ENCODE measurements at regions not wholly inside any gene's neighbourhood (a gene's known extent, or its start where the extent isn't known, plus 50 kb on each side); places are given as distances from the start of the nearest gene placed in this dataset.

DNA sequence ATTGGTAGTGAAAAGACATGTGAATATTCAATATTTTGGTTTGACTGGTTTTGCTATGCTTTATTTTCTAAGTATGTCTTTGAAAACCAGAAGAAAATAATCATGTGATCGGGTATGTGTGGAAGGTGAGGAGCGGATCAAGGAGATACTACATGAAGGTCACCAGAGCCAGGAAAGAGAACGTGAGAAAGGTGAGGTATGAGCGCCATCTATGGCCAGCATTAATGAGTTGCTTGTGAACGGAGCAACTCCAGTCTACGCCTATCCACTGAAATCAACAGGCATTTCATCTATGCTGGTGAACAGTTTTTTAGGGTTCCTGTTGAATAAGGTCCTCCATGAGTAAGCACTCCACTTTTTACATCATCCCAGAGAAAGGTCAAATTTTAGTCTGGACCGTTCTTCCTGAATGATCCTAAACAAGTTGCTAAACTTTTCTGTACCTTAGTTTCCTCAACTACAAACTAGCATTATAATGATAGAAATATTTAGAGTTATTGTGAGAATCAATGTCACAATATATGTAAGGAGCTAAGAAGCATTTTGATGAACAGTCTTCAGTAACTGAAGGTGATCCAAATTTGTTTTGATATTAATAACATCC, 1435.2 kb upstream of the CADM2 start:
- CTCF ChIA-PET = no interaction called here
- no peaks in the 10 kb centered on the region for H3K27me3 Mint-ChIP-seq
- POLR2A ChIA-PET = no interaction called here
- no peaks in the 10 kb centered on the region for H3K4me1 Mint-ChIP-seq (ENCODE audit: low read depth)
- peaks cover 5% of the 10 kb centered on the region for H3K9me3 Mint-ChIP-seq
- H3K27ac Mint-ChIP-seq = no peak overlapping the region
- intact Hi-C loops (cut with micrococcal nuclease) = no loop called here
- no peaks in the 10 kb centered on the region for H3K36me3 Mint-ChIP-seq
- DNase-seq = no peak
- H3K4me3 Mint-ChIP-seq = no peak overlapping the region

DNA sequence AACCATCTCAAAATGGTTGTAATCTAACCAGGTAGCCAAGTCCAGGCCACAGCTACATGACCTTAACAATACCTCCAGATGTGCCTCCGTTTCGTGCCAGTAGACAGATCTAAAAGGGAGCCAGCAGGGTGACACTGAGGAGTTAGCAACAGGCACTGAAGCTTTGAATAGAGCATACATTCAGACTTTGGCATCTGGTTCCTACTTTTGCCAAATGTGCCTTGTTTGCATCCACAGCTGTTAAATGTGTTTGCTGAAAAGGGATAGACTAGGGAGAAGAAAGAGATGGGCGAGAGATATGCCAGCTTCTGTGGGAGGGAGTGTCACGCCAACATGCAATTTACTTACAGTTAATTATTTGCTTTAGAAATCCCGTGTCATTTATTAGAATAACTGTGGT, 1433.9 kb upstream of the CADM2 start:
- H3K36me3 Mint-ChIP-seq = no peaks in the 10 kb centered on the region

DNA sequence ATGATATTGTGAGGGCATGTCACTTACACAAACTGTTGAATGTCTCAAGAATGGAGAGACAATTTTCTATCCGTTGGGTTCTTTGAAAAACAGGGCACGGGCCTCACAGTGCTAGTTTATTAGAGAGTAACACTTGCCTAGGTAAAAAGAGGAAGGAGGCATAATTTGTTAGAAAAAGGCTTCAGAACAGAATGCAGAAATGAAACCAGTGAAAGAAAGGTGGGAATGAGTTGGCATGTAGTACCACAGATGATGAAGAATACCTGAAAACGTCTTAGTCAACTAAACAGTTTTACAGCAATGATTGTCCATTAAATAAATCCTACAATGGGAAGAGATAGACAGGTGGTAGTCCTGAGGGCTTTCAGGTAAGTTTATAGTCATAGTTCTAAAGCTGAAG, 1399.7 kb upstream of the CADM2 start:
- intact Hi-C loops (cut with micrococcal nuclease) = no loop called here
- H3K4me1 Mint-ChIP-seq (ENCODE audit: low read depth) = no peaks in the 10 kb centered on the region
- peaks cover 15% of the 10 kb centered on the region for H3K9me3 Mint-ChIP-seq
- no peak for DNase-seq
- H3K27ac Mint-ChIP-seq = no peak overlapping the region
- H3K27me3 Mint-ChIP-seq = no peaks in the 10 kb centered on the region
- CTCF ChIA-PET = no interaction called here
- POLR2A ChIA-PET = no interaction called here
- H3K36me3 Mint-ChIP-seq = peaks cover 2% of the 10 kb centered on the region
- H3K4me3 Mint-ChIP-seq = no peak overlapping the region

More for the DNA sequence above, 1433.9 kb upstream of the CADM2 start:
- H3K4me3 Mint-ChIP-seq = no peak overlapping the region
- intact Hi-C loops (cut with micrococcal nuclease) = no loop called here
- no peak overlapping the region for H3K27ac Mint-ChIP-seq
- peaks cover 5% of the 10 kb centered on the region for H3K9me3 Mint-ChIP-seq
- CTCF ChIA-PET = no interaction called here
- POLR2A ChIA-PET = no interaction called here
- H3K27me3 Mint-ChIP-seq = no peaks in the 10 kb centered on the region
- no peaks in the 10 kb centered on the region for H3K4me1 Mint-ChIP-seq (ENCODE audit: low read depth)
- no peak for DNase-seq

DNA sequence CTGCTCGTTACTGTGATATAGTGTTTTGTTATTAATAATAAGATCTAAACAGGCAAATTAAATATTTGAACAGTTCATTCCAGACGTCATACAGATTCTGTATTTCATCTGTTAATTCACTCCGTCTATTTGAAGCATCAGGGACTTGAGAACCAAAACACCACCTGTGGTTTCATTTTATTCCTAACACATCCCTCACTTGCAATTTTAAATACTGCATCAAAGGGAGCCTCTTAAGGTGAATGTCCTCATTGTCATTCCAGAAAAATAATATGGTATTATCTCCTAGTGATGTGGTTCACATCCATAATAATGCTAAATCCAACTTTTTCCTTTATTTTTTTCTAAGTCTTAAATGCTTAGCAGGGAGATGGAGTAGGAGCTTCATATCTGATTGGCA, 1390.9 kb upstream of the CADM2 start:
- POLR2A ChIA-PET = no interaction called here
- Mint-ChIP-seq H3K27me3 (no peaks in the 10 kb centered on the region), H3K4me3 (no peak overlapping the region), H3K36me3 (no peaks in the 10 kb centered on the region), H3K4me1 (ENCODE audit: low read depth) (no peaks in the 10 kb centered on the region), H3K9me3 (peaks cover 2% of the 10 kb centered on the region), H3K27ac (no peak overlapping the region)
- DNase-seq = no peak
- intact Hi-C loops (cut with micrococcal nuclease) = no loop called here
- CTCF ChIA-PET = no interaction called here

DNA sequence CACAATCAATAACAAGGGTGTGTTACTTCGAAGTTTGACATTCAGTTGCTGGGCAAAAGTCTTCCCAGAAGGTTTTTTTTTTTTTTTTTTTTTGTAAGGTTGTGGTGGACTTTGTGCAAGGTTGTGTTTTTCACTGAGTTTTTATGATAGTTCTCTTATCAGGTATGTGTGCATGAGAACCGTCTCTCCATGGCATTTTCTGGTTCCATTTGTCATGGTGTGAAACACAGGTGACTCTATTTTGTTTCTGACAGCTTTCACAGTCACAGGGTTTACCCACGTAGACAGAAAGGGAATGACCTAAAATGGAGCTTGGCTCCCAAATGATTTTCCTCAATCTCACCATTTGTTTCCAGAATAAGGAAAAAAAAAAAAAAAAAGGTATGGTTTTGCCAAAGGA, 1377.2 kb upstream of the CADM2 start:
- CTCF ChIA-PET = no interaction called here
- DNase-seq = no peak
- intact Hi-C loops (cut with micrococcal nuclease) = no loop called here
- POLR2A ChIA-PET = no interaction called here
- Mint-ChIP-seq H3K4me1 (ENCODE audit: low read depth) (no peaks in the 10 kb centered on the region), H3K36me3 (no peaks in the 10 kb centered on the region), H3K27ac (no peak overlapping the region), H3K27me3 (no peaks in the 10 kb centered on the region), H3K9me3 (peaks cover 6% of the 10 kb centered on the region), H3K4me3 (no peak overlapping the region)

DNA sequence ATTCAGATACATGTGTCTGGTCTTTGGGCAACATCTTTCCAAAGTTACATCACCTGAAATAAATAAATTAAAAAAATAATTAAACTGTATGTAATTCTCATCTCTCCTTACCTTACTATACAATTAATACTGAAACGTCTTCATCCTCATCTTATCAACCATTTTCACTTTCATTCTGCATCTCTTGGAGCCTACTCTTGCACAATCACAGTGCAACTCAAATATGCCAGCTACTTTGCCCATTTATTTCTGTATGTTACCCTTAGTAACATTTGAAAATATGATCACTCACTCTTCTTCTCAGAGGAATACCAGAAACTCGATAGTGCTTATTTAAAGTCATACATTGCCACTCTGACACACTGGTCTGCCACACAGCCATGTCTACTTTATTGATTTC, 1357.1 kb upstream of the CADM2 start:
- ChIA-PET POLR2A (no interaction called here), CTCF (no interaction called here)
- no peak for DNase-seq
- intact Hi-C loops (cut with micrococcal nuclease) = no loop called here
- peaks cover 14% of the 10 kb centered on the region for H3K9me3 Mint-ChIP-seq
- H3K36me3 Mint-ChIP-seq = no peaks in the 10 kb centered on the region
- H3K27ac Mint-ChIP-seq = no peak overlapping the region
- H3K4me3 Mint-ChIP-seq = no peak overlapping the region
- no peaks in the 10 kb centered on the region for H3K4me1 Mint-ChIP-seq (ENCODE audit: low read depth)
- no peaks in the 10 kb centered on the region for H3K27me3 Mint-ChIP-seq

DNA sequence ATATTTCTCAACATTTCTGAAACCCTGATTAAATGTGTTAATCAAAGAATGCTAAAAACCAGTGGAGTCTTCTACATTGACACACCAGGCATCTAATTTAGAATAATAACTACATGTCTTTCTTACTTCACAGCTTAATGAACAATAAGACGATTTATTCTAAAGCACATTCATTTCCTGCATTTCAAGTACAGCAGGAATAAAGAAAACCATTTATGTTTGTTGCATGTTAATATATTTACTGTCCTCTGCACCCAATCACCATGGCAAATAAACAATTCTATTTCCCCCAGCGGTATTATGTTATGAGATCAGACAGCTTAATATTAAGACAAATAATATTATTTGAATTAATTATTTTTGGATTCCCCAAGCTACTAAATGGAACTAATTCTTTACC, 1336.3 kb upstream of the CADM2 start:
- POLR2A ChIA-PET = no interaction called here
- Mint-ChIP-seq H3K36me3 (no peaks in the 10 kb centered on the region), H3K9me3 (peaks cover 9% of the 10 kb centered on the region), H3K4me1 (ENCODE audit: low read depth) (no peaks in the 10 kb centered on the region), H3K27me3 (no peaks in the 10 kb centered on the region), H3K4me3 (no peak overlapping the region), H3K27ac (no peak overlapping the region)
- DNase-seq = no peak
- intact Hi-C loops (cut with micrococcal nuclease) = no loop called here
- CTCF ChIA-PET = no interaction called here

DNA sequence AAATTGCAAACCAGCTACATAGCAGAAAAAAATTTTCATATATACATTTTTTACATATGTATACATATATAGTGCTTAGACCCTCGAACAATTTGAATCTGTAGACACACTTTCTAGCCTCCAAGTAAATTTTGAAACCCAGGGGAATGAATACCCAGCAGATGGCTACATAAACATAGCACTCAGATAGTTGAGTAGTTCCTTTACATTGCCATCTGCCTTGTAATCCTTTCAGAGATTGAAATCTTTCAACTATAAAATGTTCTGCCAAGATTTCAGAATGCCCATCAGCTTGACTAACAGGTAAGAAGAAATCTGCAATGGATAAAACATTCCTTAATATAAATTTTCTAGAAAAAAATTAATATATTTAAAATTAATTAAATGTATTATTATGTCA, 1333.5 kb upstream of the CADM2 start:
- no peaks in the 10 kb centered on the region for H3K36me3 Mint-ChIP-seq
- POLR2A ChIA-PET = no interaction called here
- H3K27ac Mint-ChIP-seq = no peak overlapping the region
- no peaks in the 10 kb centered on the region for H3K4me1 Mint-ChIP-seq (ENCODE audit: low read depth)
- no peak for DNase-seq
- CTCF ChIA-PET = no interaction called here
- peaks cover 7% of the 10 kb centered on the region for H3K9me3 Mint-ChIP-seq
- H3K27me3 Mint-ChIP-seq = no peaks in the 10 kb centered on the region
- H3K4me3 Mint-ChIP-seq = no peak overlapping the region
- intact Hi-C loops (cut with micrococcal nuclease) = no loop called here

DNA sequence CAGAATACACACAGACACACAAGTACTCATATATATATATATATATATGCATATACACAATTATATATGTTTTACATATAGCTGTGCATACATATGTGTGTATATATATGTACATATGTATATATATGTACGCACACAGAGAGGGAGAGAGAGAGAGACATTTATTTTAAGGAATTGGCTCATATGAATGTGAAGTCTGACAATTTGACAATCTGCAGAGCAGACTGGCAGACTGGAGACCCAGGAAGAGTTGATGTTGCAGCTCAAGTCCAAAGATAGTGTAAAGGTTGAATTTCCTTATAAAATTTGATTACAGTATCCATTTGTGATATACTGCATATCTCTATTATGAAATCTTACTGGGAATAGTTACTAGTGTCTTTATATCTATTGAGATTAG, 1330.3 kb upstream of the CADM2 start:
- Mint-ChIP-seq H3K27ac (no peak overlapping the region), H3K4me3 (no peak overlapping the region), H3K36me3 (no peaks in the 10 kb centered on the region), H3K27me3 (no peaks in the 10 kb centered on the region), H3K9me3 (peaks cover 7% of the 10 kb centered on the region), H3K4me1 (ENCODE audit: low read depth) (no peaks in the 10 kb centered on the region)
- ChIA-PET POLR2A (no interaction called here), CTCF (no interaction called here)
- DNase-seq = no peak
- intact Hi-C loops (cut with micrococcal nuclease) = no loop called here

DNA sequence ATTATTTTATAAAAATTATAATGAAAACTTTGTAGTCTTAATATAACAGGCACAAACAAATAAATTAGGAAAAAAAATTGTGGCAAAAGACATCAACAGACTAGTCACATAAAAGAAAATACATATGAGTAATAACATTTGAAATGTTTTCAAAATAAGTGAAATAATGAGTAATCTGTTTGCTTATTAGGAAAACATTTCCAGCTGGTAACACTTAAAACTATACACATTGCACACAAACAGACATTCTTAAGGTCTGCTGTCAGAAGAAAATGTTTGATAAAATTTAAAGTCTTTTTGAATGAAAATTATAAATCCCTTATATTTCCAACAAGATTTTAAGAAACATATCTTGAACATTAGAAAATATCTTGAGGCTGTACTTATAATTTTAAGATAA, 1326.3 kb upstream of the CADM2 start:
- Mint-ChIP-seq H3K9me3 (peaks cover 9% of the 10 kb centered on the region), H3K27me3 (no peaks in the 10 kb centered on the region), H3K4me1 (ENCODE audit: low read depth) (no peaks in the 10 kb centered on the region), H3K27ac (no peak overlapping the region), H3K36me3 (no peaks in the 10 kb centered on the region), H3K4me3 (no peak overlapping the region)
- POLR2A ChIA-PET = no interaction called here
- CTCF ChIA-PET = no interaction called here
- intact Hi-C loops (cut with micrococcal nuclease) = no loop called here
- no peak for DNase-seq

DNA sequence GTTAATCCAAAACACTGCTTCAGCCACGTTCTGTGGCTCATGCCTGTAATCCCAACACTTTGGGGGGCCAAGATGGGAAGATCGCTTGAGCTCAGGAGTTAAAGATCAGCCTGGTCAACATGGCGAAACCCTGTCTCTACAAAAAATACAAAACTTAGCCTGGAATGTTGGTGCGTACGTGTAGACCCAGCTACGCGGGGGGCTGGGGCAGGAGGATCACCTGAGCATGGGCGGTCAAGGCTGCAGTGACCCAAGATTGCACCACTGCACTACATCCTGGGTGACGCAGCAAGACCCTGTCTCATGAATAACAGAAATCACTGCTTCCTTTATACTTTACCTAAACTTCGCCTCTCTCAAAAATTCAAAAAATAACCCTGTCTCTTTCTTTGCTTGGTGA, 1325.0 kb upstream of the CADM2 start:
- Mint-ChIP-seq H3K9me3 (peaks cover 18% of the 10 kb centered on the region), H3K4me1 (ENCODE audit: low read depth) (no peaks in the 10 kb centered on the region), H3K27me3 (no peaks in the 10 kb centered on the region), H3K36me3 (no peaks in the 10 kb centered on the region), H3K4me3 (no peak overlapping the region), H3K27ac (no peak overlapping the region)
- DNase-seq = no peak
- CTCF ChIA-PET = no interaction called here
- POLR2A ChIA-PET = no interaction called here
- intact Hi-C loops (cut with micrococcal nuclease) = no loop called here

DNA sequence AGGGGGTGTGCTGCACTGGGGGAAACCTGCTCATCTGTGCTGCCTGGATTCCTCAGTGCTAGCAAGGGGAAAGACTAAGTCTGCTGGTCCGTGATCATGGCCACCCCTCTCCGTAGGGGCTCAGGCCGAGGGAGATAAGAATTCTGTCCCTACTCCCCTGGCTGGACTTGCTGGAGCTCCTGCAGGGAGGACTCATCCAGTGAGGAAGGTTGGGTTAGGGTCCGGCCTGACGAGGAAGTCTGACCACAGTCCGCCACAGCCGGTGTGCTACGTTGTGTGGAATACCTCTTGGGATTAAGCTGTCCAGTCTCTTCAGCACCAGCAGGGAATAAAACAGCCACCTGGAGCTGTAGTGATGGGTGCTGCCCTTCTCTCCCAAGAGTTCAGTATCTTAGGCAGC, 1309.1 kb upstream of the CADM2 start:
- Mint-ChIP-seq H3K4me3 (no peak overlapping the region), H3K4me1 (ENCODE audit: low read depth) (no peaks in the 10 kb centered on the region), H3K36me3 (no peaks in the 10 kb centered on the region), H3K27me3 (no peaks in the 10 kb centered on the region), H3K9me3 (peaks cover 22% of the 10 kb centered on the region), H3K27ac (no peak overlapping the region)
- no peak for DNase-seq
- POLR2A ChIA-PET = no interaction called here
- CTCF ChIA-PET = no interaction called here
- intact Hi-C loops (cut with micrococcal nuclease) = no loop called here

DNA sequence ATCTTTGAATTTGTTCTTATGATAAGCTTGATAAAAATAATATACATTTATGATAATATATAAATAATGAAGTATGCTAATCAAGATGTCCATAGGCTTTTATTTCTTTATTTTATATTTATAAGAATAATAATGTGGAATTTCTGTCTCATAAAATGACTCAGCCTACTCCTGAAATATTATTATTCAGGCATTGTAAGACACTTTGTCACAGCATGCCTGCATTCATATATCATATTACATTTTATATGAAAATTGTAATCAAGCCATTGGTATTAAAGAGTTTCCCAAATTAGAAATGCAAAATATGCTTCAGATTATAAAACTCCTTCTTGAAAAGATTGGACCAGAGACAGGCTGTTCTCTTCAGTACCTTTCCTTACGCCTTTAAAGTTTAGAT, 1303.7 kb upstream of the CADM2 start:
- ChIA-PET CTCF (no interaction called here), POLR2A (no interaction called here)
- Mint-ChIP-seq H3K27me3 (no peaks in the 10 kb centered on the region), H3K27ac (no peak overlapping the region), H3K4me3 (no peak overlapping the region), H3K36me3 (no peaks in the 10 kb centered on the region), H3K9me3 (peaks cover 14% of the 10 kb centered on the region), H3K4me1 (ENCODE audit: low read depth) (no peaks in the 10 kb centered on the region)
- intact Hi-C loops (cut with micrococcal nuclease) = no loop called here
- DNase-seq = no peak

DNA sequence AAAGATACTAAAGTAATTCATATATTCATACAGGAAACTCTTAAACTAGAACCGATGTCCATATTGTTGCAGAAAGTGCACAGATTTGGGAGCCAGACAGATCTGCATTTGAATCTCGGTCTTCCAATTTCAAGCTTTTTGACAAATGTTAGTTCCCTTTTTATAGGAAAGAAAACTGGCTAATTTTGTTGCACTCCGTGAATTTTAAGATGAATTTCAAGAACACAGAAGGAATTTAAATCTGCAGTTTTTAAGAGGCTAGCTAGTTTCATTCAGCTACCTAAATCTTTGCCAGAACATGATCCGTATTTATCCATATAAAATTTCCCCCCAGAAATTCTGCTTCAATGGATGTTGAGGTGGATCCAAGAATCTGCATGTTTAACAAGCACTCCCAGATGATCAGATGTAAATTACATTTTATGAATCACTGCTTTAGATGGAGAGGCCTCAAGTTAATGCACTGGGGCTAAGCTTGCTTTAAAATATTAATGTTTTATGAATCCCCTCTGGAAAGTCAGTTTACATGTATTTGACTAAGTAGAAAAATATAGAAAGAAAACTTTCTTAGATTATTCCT, 1296.3 kb upstream of the CADM2 start:
- no peaks in the 10 kb centered on the region for H3K4me1 Mint-ChIP-seq (ENCODE audit: low read depth)
- no peak overlapping the region for H3K27ac Mint-ChIP-seq
- peaks cover 14% of the 10 kb centered on the region for H3K9me3 Mint-ChIP-seq
- intact Hi-C loops (cut with micrococcal nuclease) = no loop called here
- ChIA-PET CTCF (no interaction called here), POLR2A (no interaction called here)
- no peaks in the 10 kb centered on the region for H3K36me3 Mint-ChIP-seq
- DNase-seq = no peak
- no peak overlapping the region for H3K4me3 Mint-ChIP-seq
- no peaks in the 10 kb centered on the region for H3K27me3 Mint-ChIP-seq
